ENCODE measurements at regions not wholly inside any gene's neighbourhood (a gene's known extent, or its start where the extent isn't known, plus 50 kb on each side); places are given as distances from the start of the nearest gene placed in this dataset.
A peak's percentile ranks its signal among the peaks of the same experiment; 100 is the strongest.
"Not testable (repeated sequence)": the region's sequence is repeated elsewhere in the genome, so short reads cannot be mapped to it uniquely, and the experiment has no call there.

GRCh38 chr11:28913883-28914282 is 805.7 kb downstream of the METTL15 start:
- no peaks in the 10 kb centered on the region for H3K9me3 Mint-ChIP-seq
- TF ChIP-seq CTCF (IDR thresholded peaks at IDR 0.05; ENCODE audit: unreplicated experiment in 3 of 3): no peak
- no peak overlapping the region for H3K27ac Mint-ChIP-seq
- H3K4me1 Mint-ChIP-seq: no peaks in the 10 kb centered on the region
- no peaks in the 10 kb centered on the region for H3K36me3 Mint-ChIP-seq (ENCODE audit: low read depth)
- H3K4me3 Mint-ChIP-seq: no peak overlapping the region
- no peaks in the 10 kb centered on the region for H3K27me3 Mint-ChIP-seq (ENCODE audit: low read depth)

GRCh38 chr11:28911829-28912228 is 803.6 kb downstream of the METTL15 start:
- TF ChIP-seq CTCF (IDR thresholded peaks at IDR 0.05; ENCODE audit: unreplicated experiment in 3 of 3): no peak
- Mint-ChIP-seq H3K9me3 (no peaks in the 10 kb centered on the region), H3K4me1 (no peaks in the 10 kb centered on the region), H3K27ac (no peak overlapping the region), H3K36me3 (ENCODE audit: low read depth) (no peaks in the 10 kb centered on the region), H3K4me3 (no peak overlapping the region), H3K27me3 (ENCODE audit: low read depth) (no peaks in the 10 kb centered on the region)

GRCh38 chr11:28910926-28911325 is 802.7 kb downstream of the METTL15 start:
- no peaks in the 10 kb centered on the region for H3K27me3 Mint-ChIP-seq (ENCODE audit: low read depth)
- H3K4me1 Mint-ChIP-seq: no peaks in the 10 kb centered on the region
- H3K9me3 Mint-ChIP-seq: no peaks in the 10 kb centered on the region
- no peak for TF ChIP-seq CTCF (IDR thresholded peaks at IDR 0.05; ENCODE audit: unreplicated experiment in 3 of 3)
- no peak overlapping the region for H3K4me3 Mint-ChIP-seq
- no peaks in the 10 kb centered on the region for H3K36me3 Mint-ChIP-seq (ENCODE audit: low read depth)
- H3K27ac Mint-ChIP-seq: no peak overlapping the region

- TF ChIP-seq CTCF (IDR thresholded peaks at IDR 0.05; ENCODE audit: unreplicated experiment in 3 of 3): no peak
- H3K4me1 Mint-ChIP-seq: peaks cover 6% of the 10 kb centered on the region
- H3K27ac Mint-ChIP-seq: peak overlapping the region in 1 of 3 experiments; percentile 56
- H3K9me3 Mint-ChIP-seq: no peaks in the 10 kb centered on the region
- H3K4me3 Mint-ChIP-seq: no peak overlapping the region
- H3K27me3 Mint-ChIP-seq (ENCODE audit: low read depth): no peaks in the 10 kb centered on the region
- no peaks in the 10 kb centered on the region for H3K36me3 Mint-ChIP-seq (ENCODE audit: low read depth)
Measured at GRCh38 chr11:28903716-28904115, 795.5 kb downstream of the METTL15 start.

GRCh38 chr11:28900427-28900826 is 792.2 kb downstream of the METTL15 start:
- no peaks in the 10 kb centered on the region for H3K36me3 Mint-ChIP-seq (ENCODE audit: low read depth)
- peaks cover 3% of the 10 kb centered on the region for H3K9me3 Mint-ChIP-seq
- H3K27ac Mint-ChIP-seq: no peak overlapping the region
- no peak overlapping the region for H3K4me3 Mint-ChIP-seq
- peaks cover 6% of the 10 kb centered on the region for H3K4me1 Mint-ChIP-seq
- no peak for TF ChIP-seq CTCF (IDR thresholded peaks at IDR 0.05; ENCODE audit: unreplicated experiment in 3 of 3)
- H3K27me3 Mint-ChIP-seq (ENCODE audit: low read depth): no peaks in the 10 kb centered on the region

GRCh38 chr11:28899706-28900105 is 791.5 kb downstream of the METTL15 start:
- H3K4me3 Mint-ChIP-seq: no peak overlapping the region
- TF ChIP-seq CTCF (IDR thresholded peaks at IDR 0.05; ENCODE audit: unreplicated experiment in 3 of 3): no peak
- H3K27me3 Mint-ChIP-seq (ENCODE audit: low read depth): no peaks in the 10 kb centered on the region
- no peaks in the 10 kb centered on the region for H3K36me3 Mint-ChIP-seq (ENCODE audit: low read depth)
- no peak overlapping the region for H3K27ac Mint-ChIP-seq
- peaks cover 3% of the 10 kb centered on the region for H3K9me3 Mint-ChIP-seq
- peaks cover 6% of the 10 kb centered on the region for H3K4me1 Mint-ChIP-seq

- H3K9me3 Mint-ChIP-seq; H3K4me1 Mint-ChIP-seq; H3K27me3 Mint-ChIP-seq (ENCODE audit: low read depth); H3K27ac Mint-ChIP-seq; H3K36me3 Mint-ChIP-seq (ENCODE audit: low read depth); H3K4me3 Mint-ChIP-seq: not testable (repeated sequence)
Measured at GRCh38 chr11:28890601-28891040, 782.4 kb downstream of the METTL15 start.
